ENCODE measurements at regions not wholly inside any gene's neighbourhood (a gene's known extent, or its start where the extent isn't known, plus 50 kb on each side); places are given as distances from the start of the nearest gene placed in this dataset.

DNA sequence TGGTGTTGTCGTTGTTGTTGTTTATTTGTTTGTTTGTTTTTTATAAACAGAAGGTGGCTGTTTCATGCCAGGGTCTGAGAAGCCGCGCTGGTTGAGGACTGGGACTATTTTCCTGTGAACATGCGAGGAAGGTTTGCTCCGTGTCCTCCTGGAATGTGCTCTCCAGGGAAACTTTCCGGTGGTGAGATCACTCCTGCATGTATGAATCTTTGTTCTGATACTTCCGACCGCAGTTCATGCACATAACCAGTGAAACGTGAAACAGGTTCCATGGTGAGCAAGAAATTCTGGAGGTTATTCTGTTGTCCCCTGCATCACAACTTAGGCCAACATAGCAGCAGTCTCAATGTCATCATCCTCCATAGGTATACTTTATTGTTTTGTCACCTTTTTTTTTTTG lies 187.6 kb upstream of the ARGLU1 start:
- TF ChIP-seq, protein P1, sequence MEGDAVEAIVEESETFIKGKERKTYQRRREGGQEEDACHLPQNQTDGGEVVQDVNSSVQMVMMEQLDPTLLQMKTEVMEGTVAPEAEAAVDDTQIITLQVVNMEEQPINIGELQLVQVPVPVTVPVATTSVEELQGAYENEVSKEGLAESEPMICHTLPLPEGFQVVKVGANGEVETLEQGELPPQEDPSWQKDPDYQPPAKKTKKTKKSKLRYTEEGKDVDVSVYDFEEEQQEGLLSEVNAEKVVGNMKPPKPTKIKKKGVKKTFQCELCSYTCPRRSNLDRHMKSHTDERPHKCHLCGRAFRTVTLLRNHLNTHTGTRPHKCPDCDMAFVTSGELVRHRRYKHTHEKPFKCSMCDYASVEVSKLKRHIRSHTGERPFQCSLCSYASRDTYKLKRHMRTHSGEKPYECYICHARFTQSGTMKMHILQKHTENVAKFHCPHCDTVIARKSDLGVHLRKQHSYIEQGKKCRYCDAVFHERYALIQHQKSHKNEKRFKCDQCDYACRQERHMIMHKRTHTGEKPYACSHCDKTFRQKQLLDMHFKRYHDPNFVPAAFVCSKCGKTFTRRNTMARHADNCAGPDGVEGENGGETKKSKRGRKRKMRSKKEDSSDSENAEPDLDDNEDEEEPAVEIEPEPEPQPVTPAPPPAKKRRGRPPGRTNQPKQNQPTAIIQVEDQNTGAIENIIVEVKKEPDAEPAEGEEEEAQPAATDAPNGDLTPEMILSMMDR (IDR thresholded peaks at IDR 0.05 in 2 of 3, conservative IDR thresholded peaks at IDR 0.05 in 1 of 3; ENCODE audit: borderline replicate concordance in 1 of 3, insufficient read depth in 1 of 3, low read depth in 2 of 3, low read length in 2 of 3), result no peak
- TF ChIP-seq POLR2A (IDR thresholded peaks at IDR 0.05; ENCODE audit: borderline replicate concordance, extremely low read depth, insufficient read depth, insufficient read length) (no peak), SIN3A (IDR thresholded peaks at IDR 0.05; ENCODE audit: low read depth) (no peak), POLR2AphosphoS5 (IDR thresholded peaks at IDR 0.05; ENCODE audit: low read depth, low read length) (no peak), SP1 (IDR thresholded peaks at IDR 0.05; ENCODE audit: low read depth) (no peak), EZH2 (IDR thresholded peaks at IDR 0.05) (no peak), ZNF274 (IDR thresholded peaks at IDR 0.05; ENCODE audit: low read depth, low read length) (no peak), ZFX (IDR thresholded peaks at IDR 0.05) (no peak), EZH2phosphoT487 (IDR thresholded peaks at IDR 0.05; ENCODE audit: borderline replicate concordance) (no peak), TCF7L2 (IDR thresholded peaks at IDR 0.05; ENCODE audit: borderline replicate concordance, extremely low read depth, insufficient read depth, insufficient read length) (no peak)
- TF ChIP-seq, protein P2, sequence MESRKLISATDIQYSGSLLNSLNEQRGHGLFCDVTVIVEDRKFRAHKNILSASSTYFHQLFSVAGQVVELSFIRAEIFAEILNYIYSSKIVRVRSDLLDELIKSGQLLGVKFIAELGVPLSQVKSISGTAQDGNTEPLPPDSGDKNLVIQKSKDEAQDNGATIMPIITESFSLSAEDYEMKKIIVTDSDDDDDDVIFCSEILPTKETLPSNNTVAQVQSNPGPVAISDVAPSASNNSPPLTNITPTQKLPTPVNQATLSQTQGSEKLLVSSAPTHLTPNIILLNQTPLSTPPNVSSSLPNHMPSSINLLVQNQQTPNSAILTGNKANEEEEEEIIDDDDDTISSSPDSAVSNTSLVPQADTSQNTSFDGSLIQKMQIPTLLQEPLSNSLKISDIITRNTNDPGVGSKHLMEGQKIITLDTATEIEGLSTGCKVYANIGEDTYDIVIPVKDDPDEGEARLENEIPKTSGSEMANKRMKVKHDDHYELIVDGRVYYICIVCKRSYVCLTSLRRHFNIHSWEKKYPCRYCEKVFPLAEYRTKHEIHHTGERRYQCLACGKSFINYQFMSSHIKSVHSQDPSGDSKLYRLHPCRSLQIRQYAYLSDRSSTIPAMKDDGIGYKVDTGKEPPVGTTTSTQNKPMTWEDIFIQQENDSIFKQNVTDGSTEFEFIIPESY (IDR thresholded peaks at IDR 0.05; ENCODE audit: extremely low read depth, insufficient replicate concordance, low read length), result no peak
- TF ChIP-seq, protein P3, sequence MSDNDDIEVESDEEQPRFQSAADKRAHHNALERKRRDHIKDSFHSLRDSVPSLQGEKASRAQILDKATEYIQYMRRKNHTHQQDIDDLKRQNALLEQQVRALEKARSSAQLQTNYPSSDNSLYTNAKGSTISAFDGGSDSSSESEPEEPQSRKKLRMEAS (IDR thresholded peaks at IDR 0.05), result no peak
